Aorta (tissue), 5 donors: ENCODE measurements at regions not wholly inside any gene's neighbourhood (a gene's known extent, or its start where the extent isn't known, plus 50 kb on each side); places are given as distances from the start of the nearest gene placed in this dataset.

Source experiments
- ATAC-seq: fragments of 200-7000 bp; cut with Tn5 transposase; one replicate; pipeline ENCODE4 v1.9.1; 2022; ENCODE audit warnings: moderate library complexity; ENCODE audit not compliant: low FRiP score
- DNase-seq, 2 donors: peaks; one replicate each; pipeline ENCODE4 v3.0.0-alpha.2; 2020
- H3K27ac ChIP-seq, 2 donors: one replicate each; pipeline ENCODE4 v1.5.1; 2013; ENCODE audit warnings: low read length in 2 of 2, mild to moderate bottlenecking in 2 of 2, moderate library complexity in 2 of 2, control low read depth in 1 of 2, inconsistent platforms in 1 of 2, low read depth in 1 of 2
- H3K27me3 ChIP-seq, 2 donors: one replicate each; pipeline ENCODE4 v1.6.1; 2013; ENCODE audit warnings: control low read depth in 1 of 2, low read length in 1 of 2, mild to moderate bottlenecking in 1 of 2, moderate library complexity in 1 of 2; ENCODE audit not compliant: insufficient read depth in 2 of 2, control insufficient read depth in 1 of 2
- H3K36me3 ChIP-seq, 2 donors: one replicate each; pipeline ENCODE4 v1.6.1; 2013; ENCODE audit warnings: control low read depth in 1 of 2, low read length in 1 of 2, mild to moderate bottlenecking in 1 of 2; ENCODE audit not compliant: insufficient read depth in 2 of 2, control insufficient read depth in 1 of 2
- H3K4me1 ChIP-seq, 2 donors: one replicate each; pipeline ENCODE4 v1.6.1; 2013; ENCODE audit warnings: low read length in 2 of 2, control low read depth in 1 of 2, mild to moderate bottlenecking in 1 of 2, moderate library complexity in 1 of 2; ENCODE audit not compliant: insufficient read depth in 2 of 2, control insufficient read depth in 1 of 2
- H3K4me3 ChIP-seq, 2 donors: one replicate each; pipeline ENCODE4 v1.5.1; 2013; ENCODE audit warnings: low read length in 2 of 2, control low read depth in 1 of 2, mild to moderate bottlenecking in 1 of 2
- H3K9me3 ChIP-seq: one replicate; pipeline ENCODE4 v1.6.1; 2013; ENCODE audit warnings: mild to moderate bottlenecking, low read length; ENCODE audit not compliant: control insufficient read depth
- WGBS, 2 donors: extraction: QIAGEN DNeasy Blood & Tissue Kit; methylation state at CpG; one replicate each; pipeline ENCODE4 v1.1.7; 2013; 5-methylcytosine and 5-hydroxymethylcytosine counted together
- intact Hi-C, 2 donors: fragments of 100-400 bp; cut with DNase I; formaldehyde crosslinking; loops; one replicate each; pipeline versions ENCODE4 v1.14.2 to v1.15.0; 2022
- donor health status: healthy with polysubstance abuse.
- donor health status: Bipolar disorder and iron deficiency.
- donor health status: DM: no; HTN: no; CAD: no.
- donor health status: DM: no; HTN: no; CAD: no.
- donor health status: DM: yes; HTN: yes; CAD: no.

DNA sequence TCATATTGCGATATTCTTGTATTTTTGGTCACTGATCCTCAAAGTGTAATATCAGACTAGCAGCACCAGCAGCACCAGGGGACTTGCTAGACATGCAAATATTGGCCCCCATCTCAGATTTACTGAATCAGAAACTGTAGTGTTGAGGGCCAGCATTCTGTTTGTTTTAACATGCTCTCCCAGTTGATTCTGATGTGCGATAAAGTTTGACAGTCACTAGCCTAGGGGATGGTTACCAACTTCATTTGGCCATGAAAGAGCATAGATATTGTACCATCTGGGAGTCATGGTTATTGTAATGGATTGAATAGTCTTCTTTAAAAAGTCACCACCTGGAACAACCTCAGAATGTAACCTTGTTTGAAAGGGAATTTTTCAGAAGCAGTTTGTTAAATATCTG lies 1090.4 kb upstream of the RAG2 start:
- intact Hi-C loops, result no loop called here
- no peaks in the 10 kb centered on the region for H3K36me3 ChIP-seq
- H3K27ac ChIP-seq, result no peak overlapping the region
- H3K9me3 ChIP-seq, result no peaks in the 10 kb centered on the region
- 48 to 49% methylated on average over 2 of the region's 2 CpGs for WGBS, 2 donors
- H3K4me1 ChIP-seq, result no peaks in the 10 kb centered on the region
- no peak overlapping the region for H3K4me3 ChIP-seq
- no peaks in the 10 kb centered on the region for H3K27me3 ChIP-seq
- ATAC-seq, result no peak
- DNase-seq, result no peak

DNA sequence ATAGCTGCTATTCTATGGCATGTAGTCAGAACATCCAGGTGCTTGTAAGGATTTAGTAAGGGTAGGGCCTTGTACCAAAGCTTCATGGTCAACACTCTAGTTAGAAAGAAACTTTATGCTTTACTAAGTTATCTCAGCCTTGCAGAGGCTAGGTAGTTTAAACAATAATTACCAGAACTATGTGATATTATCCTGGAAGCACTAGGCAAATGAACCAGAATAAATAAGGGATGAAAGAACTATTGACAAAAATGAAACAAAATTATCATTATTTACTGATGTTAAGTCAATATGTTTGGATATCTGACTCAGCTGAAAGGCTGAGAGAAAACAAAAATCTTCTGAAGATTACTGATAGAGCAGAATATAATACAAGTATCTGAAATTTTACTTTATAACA lies 1089.1 kb upstream of the RAG2 start:
- no peaks in the 10 kb centered on the region for H3K27me3 ChIP-seq
- H3K27ac ChIP-seq, result no peak overlapping the region
- no peaks in the 10 kb centered on the region for H3K4me1 ChIP-seq
- DNase-seq (no peak), ATAC-seq (no peak)
- no peaks in the 10 kb centered on the region for H3K9me3 ChIP-seq
- intact Hi-C loops, result no loop called here
- no peaks in the 10 kb centered on the region for H3K36me3 ChIP-seq
- no peak overlapping the region for H3K4me3 ChIP-seq

DNA sequence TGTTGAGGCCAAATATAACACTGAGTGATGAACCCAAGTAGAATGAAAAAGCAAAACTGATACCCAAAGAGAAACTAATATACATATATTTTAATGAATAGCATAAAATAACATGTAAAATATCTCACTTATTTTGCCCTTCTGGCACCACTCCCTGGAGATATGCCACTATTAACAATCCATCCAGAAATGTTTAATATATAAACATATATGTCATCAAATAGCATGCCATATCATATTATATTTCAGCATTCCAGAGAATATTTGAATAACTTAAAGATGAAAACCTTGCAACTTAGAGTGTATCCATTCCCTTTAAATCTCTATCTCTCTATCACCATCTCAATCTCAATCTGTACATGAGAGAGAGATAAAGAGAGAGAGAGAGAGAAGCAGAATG lies 1073.3 kb upstream of the RAG2 start:
- intact Hi-C loops, result no loop called here
- ATAC-seq, result no peak
- peaks cover 0 to 2% of the 10 kb centered on the region in 2 donors for H3K27me3 ChIP-seq
- no peak overlapping the region for H3K4me3 ChIP-seq
- no peaks in the 10 kb centered on the region for H3K36me3 ChIP-seq
- H3K4me1 ChIP-seq, result no peaks in the 10 kb centered on the region
- no peaks in the 10 kb centered on the region for H3K9me3 ChIP-seq
- no peak overlapping the region for H3K27ac ChIP-seq
- DNase-seq, result no peak

DNA sequence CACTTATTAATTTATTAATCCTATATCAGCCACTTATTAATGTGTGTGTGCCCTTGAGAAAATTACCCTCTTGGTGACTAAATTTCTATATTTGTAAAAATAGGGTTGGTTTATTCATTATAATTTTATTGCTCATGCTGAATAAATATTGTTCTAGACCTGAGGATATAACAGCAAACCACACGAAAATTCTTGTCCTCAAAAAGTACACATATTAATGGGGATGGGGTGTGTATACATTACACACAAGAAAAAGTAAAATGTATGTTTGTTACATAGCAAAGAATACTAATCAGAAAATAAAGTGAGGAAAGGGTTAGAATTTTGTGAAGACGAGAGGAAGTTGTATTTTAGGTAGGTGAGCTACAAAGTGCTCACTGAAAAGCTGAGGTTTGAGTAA lies 1068.9 kb upstream of the RAG2 start:
- DNase-seq (no peak), ATAC-seq (no peak)
- no peak overlapping the region for H3K27ac ChIP-seq
- intact Hi-C loops, result no loop called here
- peaks cover 0 to 2% of the 10 kb centered on the region in 2 donors for H3K27me3 ChIP-seq
- no peak overlapping the region for H3K4me3 ChIP-seq
- WGBS, 2 donors, result 72 to 77% methylated on average over 2 of the region's 2 CpGs
- no peaks in the 10 kb centered on the region for H3K4me1 ChIP-seq
- H3K36me3 ChIP-seq, result no peaks in the 10 kb centered on the region
- H3K9me3 ChIP-seq, result peaks cover 1% of the 10 kb centered on the region

DNA sequence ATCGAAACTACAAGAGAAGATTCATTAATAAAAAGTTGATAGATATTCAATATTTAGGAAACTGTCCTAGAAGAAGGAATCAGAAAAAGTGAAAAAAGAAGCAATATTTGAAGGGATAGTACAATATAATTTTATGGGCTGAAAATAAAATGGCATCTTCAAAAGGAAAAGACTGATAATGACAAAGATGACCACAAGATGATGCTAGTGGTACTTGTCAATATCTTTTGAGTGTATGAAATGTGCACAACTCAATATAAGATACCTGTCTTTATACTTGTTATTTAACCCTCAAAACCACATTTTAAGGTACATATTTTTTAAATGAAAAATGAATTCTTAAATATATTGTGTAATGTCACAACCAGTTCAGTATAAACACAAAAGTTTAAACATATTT lies 1059.6 kb upstream of the RAG2 start:
- Histone ChIP-seq H3K9me3 (no peaks in the 10 kb centered on the region), H3K27ac (no peak overlapping the region), H3K36me3 (no peaks in the 10 kb centered on the region), H3K4me3 (no peak overlapping the region), H3K27me3 (no peaks in the 10 kb centered on the region), H3K4me1 (no peaks in the 10 kb centered on the region)
- WGBS, 2 donors, result 93 to 94% methylated on average over 1 of the region's 1 CpG
- no peak for ATAC-seq
- intact Hi-C loops, result no loop called here
- no peak for DNase-seq

DNA sequence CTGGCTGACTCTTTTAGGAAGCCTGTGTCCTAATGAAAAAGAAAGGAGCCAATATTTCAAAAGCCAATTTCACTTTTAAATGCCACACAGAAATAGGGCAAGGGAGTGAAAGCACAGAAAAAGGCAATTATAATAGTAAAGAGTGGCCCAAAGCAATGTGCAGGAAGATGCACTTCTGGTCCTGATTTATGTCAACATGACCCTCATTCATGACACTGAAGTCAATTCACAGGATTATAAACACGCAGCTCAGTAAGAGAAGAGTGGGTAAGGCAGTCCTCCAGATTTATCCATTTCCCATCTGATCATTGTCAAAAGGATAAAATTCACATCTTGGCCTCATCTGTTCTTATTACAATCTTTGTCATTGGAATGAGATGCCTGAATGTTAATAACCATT lies 1049.7 kb upstream of the RAG2 start:
- 79 to 83% methylated on average over 1 of the region's 1 CpG for WGBS, 2 donors
- H3K9me3 ChIP-seq, result no peaks in the 10 kb centered on the region
- no peak overlapping the region for H3K4me3 ChIP-seq
- no peak overlapping the region for H3K27ac ChIP-seq
- intact Hi-C loops, result no loop called here
- H3K36me3 ChIP-seq, result no peaks in the 10 kb centered on the region
- DNase-seq (no peak), ATAC-seq (no peak)
- no peaks in the 10 kb centered on the region for H3K4me1 ChIP-seq
- no peaks in the 10 kb centered on the region for H3K27me3 ChIP-seq

DNA sequence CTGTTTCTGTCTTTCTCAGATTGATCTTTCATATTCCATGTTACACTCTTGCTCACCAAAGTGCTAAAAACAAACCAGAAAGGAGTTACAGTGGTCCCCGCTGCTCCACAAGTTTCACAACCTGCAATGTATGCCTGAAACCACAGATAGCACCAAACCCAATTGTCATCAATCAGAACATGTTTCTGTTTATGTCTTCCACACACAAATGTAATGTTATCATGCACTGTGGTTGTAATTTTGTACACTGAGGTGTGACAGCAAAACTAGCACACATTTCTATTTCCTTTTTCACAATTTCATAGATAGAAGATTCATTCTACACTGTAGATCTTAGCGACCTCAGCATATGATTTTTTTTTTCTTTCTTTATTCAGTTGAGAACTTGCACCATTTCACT lies 1045.9 kb upstream of the RAG2 start:
- no peak overlapping the region for H3K4me3 ChIP-seq
- WGBS, 2 donors, result 76 to 88% methylated on average over 2 of the region's 2 CpGs
- no peaks in the 10 kb centered on the region for H3K27me3 ChIP-seq
- peaks cover 2% of the 10 kb centered on the region for H3K9me3 ChIP-seq
- intact Hi-C loops, result no loop called here
- DNase-seq, result no peak
- no peak overlapping the region for H3K27ac ChIP-seq
- no peaks in the 10 kb centered on the region for H3K4me1 ChIP-seq
- ATAC-seq, result no peak
- no peaks in the 10 kb centered on the region for H3K36me3 ChIP-seq

DNA sequence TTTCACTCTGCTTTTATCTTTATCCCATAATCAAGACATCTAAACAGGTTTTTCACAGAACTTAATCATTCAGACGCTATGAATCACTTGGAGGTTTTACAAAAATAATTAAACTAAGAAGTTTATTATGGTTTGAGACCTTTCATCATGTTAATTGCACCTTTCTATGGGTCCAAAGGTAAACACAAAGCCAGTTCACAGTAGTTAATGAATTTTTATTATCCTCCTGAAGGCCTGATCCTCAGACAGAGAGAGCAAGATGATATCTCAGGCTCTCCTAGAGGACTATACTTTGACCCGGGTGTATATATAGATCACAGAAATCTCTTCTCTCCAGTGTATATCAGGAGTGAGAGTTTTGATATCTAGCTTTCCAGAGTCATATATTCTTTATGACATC lies 1044.3 kb upstream of the RAG2 start:
- H3K36me3 ChIP-seq, result no peaks in the 10 kb centered on the region
- WGBS, 2 donors, result 61 to 64% methylated on average over 2 of the region's 2 CpGs
- ATAC-seq, result no peak

DNA sequence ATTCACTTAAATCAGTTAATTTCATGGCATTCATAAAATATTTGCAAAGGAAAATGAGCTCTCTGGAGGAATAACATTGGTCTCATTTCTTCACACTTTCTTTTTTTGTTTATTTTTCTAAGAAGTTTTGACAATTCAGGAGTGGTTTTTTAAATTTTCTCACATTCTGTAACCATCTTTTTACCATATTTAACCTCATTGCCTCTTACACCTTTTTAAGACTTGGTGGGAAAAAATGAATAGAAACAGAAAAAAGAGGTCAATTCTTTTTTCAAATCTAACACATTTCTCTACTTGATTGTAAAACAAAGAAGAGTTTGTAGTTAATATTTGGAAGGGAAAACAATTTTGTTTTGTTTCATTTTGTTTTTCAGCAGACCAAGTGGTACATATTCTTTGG lies 1034.7 kb upstream of the RAG2 start:
- Histone ChIP-seq H3K36me3 (no peaks in the 10 kb centered on the region), H3K4me1 (no peaks in the 10 kb centered on the region), H3K4me3 (no peak overlapping the region), H3K27ac (no peak overlapping the region), H3K27me3 (no peaks in the 10 kb centered on the region), H3K9me3 (no peaks in the 10 kb centered on the region)
- ATAC-seq, result no peak
- no peak for DNase-seq
- intact Hi-C loops, result no loop called here

More for the DNA sequence above, 1044.3 kb upstream of the RAG2 start:
- intact Hi-C loops, result no loop called here
- DNase-seq, result no peak
- Histone ChIP-seq H3K27ac (no peak overlapping the region), H3K27me3 (no peaks in the 10 kb centered on the region), H3K9me3 (peaks cover 2% of the 10 kb centered on the region), H3K4me3 (no peak overlapping the region), H3K4me1 (no peaks in the 10 kb centered on the region)

DNA sequence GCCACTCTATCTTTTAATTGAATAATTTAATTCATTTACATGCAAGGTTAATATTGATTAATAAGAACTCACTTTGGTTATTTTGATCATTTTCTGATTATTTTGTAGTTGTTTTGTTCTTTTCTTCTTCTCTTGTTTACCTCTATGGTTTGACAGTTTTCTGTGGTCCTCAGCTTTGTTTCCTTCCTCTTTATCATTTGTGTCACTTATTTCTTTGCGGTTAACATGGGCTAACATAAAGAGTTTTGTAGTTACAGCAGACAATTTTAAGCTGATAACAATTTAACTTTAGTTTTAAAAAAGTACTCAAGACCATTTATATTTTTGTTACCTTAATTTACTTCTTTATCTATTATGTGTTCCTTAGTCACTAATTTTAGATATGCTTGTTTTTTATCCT lies 1032.8 kb upstream of the RAG2 start:
- Histone ChIP-seq H3K36me3 (no peaks in the 10 kb centered on the region), H3K4me3 (no peak overlapping the region)

More for the DNA sequence above, 1032.8 kb upstream of the RAG2 start:
- intact Hi-C loops, result no loop called here
- 86 to 94% methylated on average over 1 of the region's 1 CpG for WGBS, 2 donors
- Histone ChIP-seq H3K9me3 (no peaks in the 10 kb centered on the region), H3K4me1 (no peaks in the 10 kb centered on the region), H3K27me3 (no peaks in the 10 kb centered on the region), H3K27ac (no peak overlapping the region)
- ATAC-seq, result no peak
- DNase-seq, result no peak
